CD8-positive, alpha-beta memory T cell (primary cell): ENCODE measurements at regions not wholly inside any gene's neighbourhood (a gene's known extent, or its start where the extent isn't known, plus 50 kb on each side); places are given as distances from the start of the nearest gene placed in this dataset.
"Not testable (repeated sequence)": the region's sequence is repeated elsewhere in the genome, so short reads cannot be mapped to it uniquely, and the experiment has no call there.

ENCODE experiments used
- CTCF ChIA-PET: fragments of 350-600 bp; sonication (Branson Sonifier 250); formaldehyde crosslinking; loops from one replicate; lab custom pipeline; 2021; ENCODE audit warnings: antibody characterized with exemption; lab: Charles Lee
- POLR2A ChIA-PET: fragments of 350-600 bp; sonication (Branson Sonifier 250); formaldehyde crosslinking; loops from one replicate; lab custom pipeline; 2021; ENCODE audit warnings: antibody characterized with exemption; lab: Charles Lee
- DNase-seq, 5 donors: peaks; one replicate each; pipeline versions ENCODE4 v3.0.0 to v3.0.0-alpha.2; 2020 to 2022; ENCODE audit warnings: mixed read lengths in 1 of 5
- H3K27ac ChIP-seq: one replicate; pipeline ENCODE4 v1.7.0; 2013; ENCODE audit warnings: low read depth, mild to moderate bottlenecking, low read length, moderate library complexity
- H3K27me3 ChIP-seq: 2 replicates; pipeline ENCODE4 v1.7.0; 2013; ENCODE audit warnings: low read length, mild to moderate bottlenecking; ENCODE audit not compliant: insufficient read depth, poor library complexity, severe bottlenecking
- H3K36me3 ChIP-seq: 2 replicates; pipeline ENCODE4 v1.7.0; 2013; ENCODE audit warnings: mild to moderate bottlenecking, low read length, moderate library complexity; ENCODE audit not compliant: insufficient read depth
- H3K4me1 ChIP-seq: 2 replicates; pipeline ENCODE4 v1.7.0; 2013; ENCODE audit warnings: mild to moderate bottlenecking, low read length, moderate library complexity; ENCODE audit not compliant: insufficient read depth
- H3K4me3 ChIP-seq: 2 replicates; pipeline ENCODE4 v1.7.0; 2013; ENCODE audit warnings: mild to moderate bottlenecking, low read length
- H3K9me3 ChIP-seq: 2 replicates; pipeline ENCODE4 v1.7.0; 2013; ENCODE audit warnings: mild to moderate bottlenecking, low read length
- H3K27ac Mint-ChIP-seq, 8 donors: one replicate each; pipeline ENCODE4 v1.8.0; 2020 to 2021; ENCODE audit warnings: mixed read lengths in 8 of 8, mild to moderate bottlenecking in 6 of 8, inconsistent platforms in 3 of 8, moderate library complexity in 3 of 8
- H3K27me3 Mint-ChIP-seq, 2 donors: one replicate each; pipeline ENCODE4 v1.8.0; 2020 to 2021; ENCODE audit warnings: mixed read lengths in 2 of 2, mild to moderate bottlenecking in 1 of 2, moderate library complexity in 1 of 2
- H3K36me3 Mint-ChIP-seq, 3 donors: one replicate each; pipeline ENCODE4 v1.8.0; 2020 to 2021; ENCODE audit warnings: mixed read lengths in 3 of 3, inconsistent platforms in 1 of 3, mild to moderate bottlenecking in 1 of 3
- H3K4me1 Mint-ChIP-seq, 3 donors: one replicate each; pipeline ENCODE4 v1.8.0; 2020 to 2021; ENCODE audit warnings: mixed read lengths in 3 of 3, inconsistent platforms in 1 of 3, mild to moderate bottlenecking in 1 of 3
- H3K4me3 Mint-ChIP-seq, 7 donors: one replicate each; pipeline ENCODE4 v1.8.0; 2020 to 2021; ENCODE audit warnings: mixed read lengths in 7 of 7, mild to moderate bottlenecking in 6 of 7, moderate library complexity in 4 of 7, inconsistent platforms in 2 of 7
- H3K9me3 Mint-ChIP-seq, 5 donors: one replicate each; pipeline ENCODE4 v1.8.0; 2020 to 2022; ENCODE audit warnings: mixed read lengths in 5 of 5, mild to moderate bottlenecking in 3 of 5, moderate library complexity in 2 of 5, inconsistent platforms in 1 of 5

DNA sequence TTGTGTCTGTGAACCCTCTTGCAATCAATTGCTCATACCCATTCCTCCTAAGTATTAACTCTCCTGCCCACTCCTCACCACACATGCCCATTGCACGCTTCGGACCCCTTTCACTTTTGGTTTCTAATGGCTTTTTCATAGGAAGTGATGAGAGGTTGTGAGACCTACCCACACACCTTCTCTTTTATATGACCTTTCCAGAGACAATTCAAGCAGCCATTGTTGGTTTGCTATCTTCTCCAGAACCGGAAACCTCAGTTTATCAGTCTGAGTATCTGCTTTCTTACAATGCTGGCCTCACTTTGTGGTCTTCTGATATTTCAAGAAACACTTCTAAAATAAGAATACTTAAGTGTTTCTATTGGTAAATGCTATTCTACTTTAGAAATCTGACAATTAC is 1550.8 kb upstream of the SLC10A2 start:
- no peak overlapping the region for H3K4me3 ChIP-seq
- no peaks in the 10 kb centered on the region for H3K27me3 ChIP-seq
- H3K27ac ChIP-seq = no peak overlapping the region
- no peaks in the 10 kb centered on the region for H3K9me3 ChIP-seq
- no peaks in the 10 kb centered on the region for H3K36me3 Mint-ChIP-seq
- no peak overlapping the region for H3K27ac Mint-ChIP-seq
- no peaks in the 10 kb centered on the region for H3K36me3 ChIP-seq
- no peak for DNase-seq
- no peaks in the 10 kb centered on the region for H3K4me1 ChIP-seq
- no peak overlapping the region for H3K4me3 Mint-ChIP-seq
- peaks cover 3 to 26% (median 10%) of the 10 kb centered on the region in 5 donors for H3K9me3 Mint-ChIP-seq
- ChIA-PET CTCF (no interaction called here), POLR2A (no interaction called here)
- no peaks in the 10 kb centered on the region for H3K4me1 Mint-ChIP-seq
- H3K27me3 Mint-ChIP-seq = no peaks in the 10 kb centered on the region

DNA sequence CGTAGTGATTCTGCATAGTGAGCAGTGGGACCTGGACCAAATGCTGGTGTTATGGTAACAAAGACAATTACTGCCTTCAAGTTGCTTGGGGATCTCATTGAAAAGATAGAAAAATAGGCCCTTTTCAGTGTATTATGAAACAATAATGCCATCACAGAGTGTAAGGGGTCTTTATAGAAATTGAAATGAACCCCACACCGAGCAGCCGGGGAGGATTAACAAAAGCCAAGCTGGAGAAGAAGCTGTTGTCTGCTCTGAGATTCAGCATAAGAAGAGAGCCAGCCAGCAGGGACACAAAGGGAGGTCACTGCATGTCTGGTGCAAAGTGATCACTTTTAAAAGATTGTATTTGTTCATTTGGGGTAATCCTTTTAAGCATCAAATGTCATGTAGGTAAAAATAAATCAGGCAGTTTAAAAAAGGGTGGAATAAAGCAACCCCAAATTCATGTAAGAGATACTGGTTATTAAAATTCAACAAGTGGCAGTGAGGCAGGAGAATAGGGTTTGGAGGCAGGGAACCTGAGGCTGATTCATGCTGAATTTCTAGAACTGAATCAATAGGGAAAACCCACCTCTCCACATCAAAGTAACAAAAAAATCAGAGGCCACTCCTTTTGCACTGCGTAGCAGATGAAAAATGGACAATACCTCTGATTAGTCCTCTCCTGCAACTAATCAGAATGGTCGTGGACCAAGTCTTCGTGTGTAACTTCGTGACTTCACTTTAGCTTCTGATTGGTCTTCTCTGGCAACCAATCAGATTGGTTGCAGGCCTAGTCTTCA is 1548.3 kb upstream of the SLC10A2 start:
- H3K4me3 ChIP-seq = no peak overlapping the region
- H3K27me3 ChIP-seq = no peaks in the 10 kb centered on the region
- no peaks in the 10 kb centered on the region for H3K4me1 ChIP-seq
- POLR2A ChIA-PET = no interaction called here
- Mint-ChIP-seq H3K4me3 (no peak overlapping the region), H3K4me1 (no peaks in the 10 kb centered on the region), H3K36me3 (no peaks in the 10 kb centered on the region), H3K27ac (no peak overlapping the region), H3K9me3 (peaks cover 3 to 21% (median 10%) of the 10 kb centered on the region in 5 donors), H3K27me3 (no peaks in the 10 kb centered on the region)
- no peak for DNase-seq
- H3K36me3 ChIP-seq = no peaks in the 10 kb centered on the region
- H3K27ac ChIP-seq = no peak overlapping the region
- CTCF ChIA-PET = no interaction called here
- no peaks in the 10 kb centered on the region for H3K9me3 ChIP-seq

- no peak overlapping the region for H3K4me3 Mint-ChIP-seq
- POLR2A ChIA-PET = no interaction called here
- H3K4me1 Mint-ChIP-seq = no peaks in the 10 kb centered on the region
- Histone ChIP-seq H3K36me3 (no peaks in the 10 kb centered on the region), H3K4me3 (no peak overlapping the region), H3K27me3 (no peaks in the 10 kb centered on the region), H3K9me3 (no peaks in the 10 kb centered on the region), H3K4me1 (no peaks in the 10 kb centered on the region), H3K27ac (no peak overlapping the region)
- H3K27ac Mint-ChIP-seq = no peak overlapping the region
- CTCF ChIA-PET = no interaction called here
- DNase-seq = no peak
- no peaks in the 10 kb centered on the region for H3K27me3 Mint-ChIP-seq
- no peaks in the 10 kb centered on the region for H3K36me3 Mint-ChIP-seq
- peaks cover 0 to 5% (median 3%) of the 10 kb centered on the region in 5 donors for H3K9me3 Mint-ChIP-seq
Measured at GRCh38 chr13:104608331-104608730, 1542.1 kb upstream of the SLC10A2 start.

DNA sequence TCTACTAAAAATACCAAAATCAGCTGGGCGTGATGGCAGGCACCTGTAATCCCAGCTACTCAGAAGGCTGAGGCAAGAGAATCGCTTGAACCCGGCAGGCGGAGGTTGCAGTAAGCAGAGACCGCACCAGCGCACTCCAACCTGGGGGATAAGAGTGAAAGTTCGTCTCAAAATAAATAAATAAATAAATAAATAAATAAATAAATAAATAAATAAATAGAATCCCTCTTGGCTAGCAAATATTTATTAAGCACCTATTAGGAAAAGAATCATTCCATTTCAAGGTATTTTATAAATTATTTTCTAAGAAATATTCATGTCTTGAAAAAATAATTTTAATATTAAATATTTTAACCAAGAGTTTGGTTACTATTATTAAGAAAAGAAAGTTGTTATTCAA is 1539.2 kb upstream of the SLC10A2 start:
- H3K27me3 ChIP-seq, POLR2A ChIA-PET, DNase-seq, H3K27ac Mint-ChIP-seq, H3K36me3 Mint-ChIP-seq, H3K27me3 Mint-ChIP-seq, H3K4me3 Mint-ChIP-seq, CTCF ChIA-PET, H3K4me1 Mint-ChIP-seq, H3K27ac ChIP-seq, H3K4me3 ChIP-seq, H3K36me3 ChIP-seq, H3K4me1 ChIP-seq, H3K9me3 ChIP-seq: not testable (repeated sequence)
- peaks cover 0 to 17% (median 3%) of the 10 kb centered on the region in 5 donors for H3K9me3 Mint-ChIP-seq

GRCh38 chr13:104597546-104598180 is 1531.4 kb upstream of the SLC10A2 start:
- no peaks in the 10 kb centered on the region for H3K27me3 ChIP-seq

DNA sequence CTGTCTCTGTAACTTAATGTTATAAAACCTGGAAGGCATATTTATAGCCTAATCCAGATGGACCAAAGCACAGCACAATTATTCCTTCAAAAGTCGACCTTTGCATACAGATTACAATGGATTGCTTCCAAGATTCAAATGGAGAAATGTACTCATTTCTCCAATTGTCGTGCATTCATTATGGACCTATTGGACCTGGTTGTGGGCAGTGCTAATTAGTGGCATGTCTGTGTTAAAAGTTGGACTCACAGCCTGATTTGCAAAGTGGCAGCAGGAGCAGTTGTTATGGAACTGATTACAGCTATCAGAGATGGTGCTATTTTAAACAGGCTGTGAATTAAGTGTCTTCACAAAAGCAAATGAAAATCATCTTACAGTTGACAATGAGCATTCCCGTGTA is 1529.3 kb upstream of the SLC10A2 start:
- Mint-ChIP-seq H3K4me1 (no peaks in the 10 kb centered on the region), H3K9me3 (peaks cover 0 to 20% (median 2%) of the 10 kb centered on the region in 5 donors), H3K27ac (no peak overlapping the region), H3K27me3 (no peaks in the 10 kb centered on the region), H3K4me3 (no peak overlapping the region), H3K36me3 (no peaks in the 10 kb centered on the region)
- ChIA-PET CTCF (no interaction called here), POLR2A (no interaction called here)
- H3K27me3 ChIP-seq = no peaks in the 10 kb centered on the region
- H3K9me3 ChIP-seq = no peaks in the 10 kb centered on the region
- no peak overlapping the region for H3K27ac ChIP-seq
- no peak for DNase-seq
- no peak overlapping the region for H3K4me3 ChIP-seq
- H3K36me3 ChIP-seq = no peaks in the 10 kb centered on the region
- no peaks in the 10 kb centered on the region for H3K4me1 ChIP-seq

More at GRCh38 chr13:104597546-104598180, 1531.4 kb upstream of the SLC10A2 start:
- H3K36me3 ChIP-seq = no peaks in the 10 kb centered on the region
- no peaks in the 10 kb centered on the region for H3K9me3 ChIP-seq
- H3K4me3 Mint-ChIP-seq = no peak overlapping the region
- H3K27me3 Mint-ChIP-seq = no peaks in the 10 kb centered on the region
- POLR2A ChIA-PET = no interaction called here
- no peaks in the 10 kb centered on the region for H3K4me1 ChIP-seq
- H3K36me3 Mint-ChIP-seq = no peaks in the 10 kb centered on the region
- no peak overlapping the region for H3K27ac ChIP-seq
- no peak overlapping the region for H3K27ac Mint-ChIP-seq
- peaks cover 0 to 25% (median 4%) of the 10 kb centered on the region in 5 donors for H3K9me3 Mint-ChIP-seq
- DNase-seq = no peak
- H3K4me1 Mint-ChIP-seq = no peaks in the 10 kb centered on the region
- no peak overlapping the region for H3K4me3 ChIP-seq
- CTCF ChIA-PET = no interaction called here

DNA sequence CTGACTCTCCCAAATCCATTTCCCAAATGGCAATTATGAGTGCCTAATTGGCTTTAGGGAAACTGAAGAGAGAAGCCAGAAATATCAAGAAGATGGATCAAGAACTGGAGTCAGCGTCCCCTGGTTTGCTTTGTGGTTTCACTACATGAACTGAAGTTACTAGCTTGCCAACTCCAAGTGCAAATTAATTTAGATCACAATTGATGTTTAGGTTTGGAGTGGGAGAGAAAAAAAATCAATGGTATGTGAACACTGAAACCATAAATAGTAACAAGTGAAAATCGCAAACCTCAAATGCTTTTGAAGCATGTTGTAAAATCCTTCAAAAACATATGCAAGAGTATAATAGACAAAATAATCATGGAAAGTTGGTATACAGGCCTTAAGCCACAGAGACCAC is 1528.6 kb upstream of the SLC10A2 start:
- Mint-ChIP-seq H3K27me3 (no peaks in the 10 kb centered on the region), H3K9me3 (peaks cover 0 to 27% (median 2%) of the 10 kb centered on the region in 5 donors)
- H3K36me3 ChIP-seq = no peaks in the 10 kb centered on the region

DNA sequence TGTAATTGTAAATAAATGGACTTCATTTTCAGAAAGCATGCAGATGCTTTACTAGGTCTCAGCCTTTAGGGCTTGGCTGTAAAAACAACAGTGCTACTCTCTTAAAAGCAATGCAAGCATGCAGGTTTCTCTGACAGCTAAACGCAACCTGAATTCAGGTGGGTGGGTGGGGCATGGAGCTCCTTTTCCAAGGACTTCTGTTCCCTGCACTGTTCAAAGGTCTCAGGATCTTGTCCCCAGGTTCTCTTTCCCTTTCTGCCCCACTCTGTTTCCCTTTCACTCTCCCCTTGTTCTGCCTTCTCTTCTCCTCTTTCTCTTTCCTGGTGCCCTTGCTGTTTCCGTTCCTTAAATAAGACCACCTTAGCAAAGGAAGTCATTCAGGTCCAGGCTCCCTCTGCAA is 1527.5 kb upstream of the SLC10A2 start:
- H3K27me3 Mint-ChIP-seq = no peaks in the 10 kb centered on the region
- no peak overlapping the region for H3K27ac Mint-ChIP-seq
- Histone ChIP-seq H3K9me3 (no peaks in the 10 kb centered on the region), H3K4me1 (no peaks in the 10 kb centered on the region), H3K36me3 (no peaks in the 10 kb centered on the region), H3K4me3 (no peak overlapping the region), H3K27ac (no peak overlapping the region), H3K27me3 (no peaks in the 10 kb centered on the region)
- ChIA-PET CTCF (no interaction called here), POLR2A (no interaction called here)
- H3K36me3 Mint-ChIP-seq = no peaks in the 10 kb centered on the region
- peaks cover 0 to 27% (median 2%) of the 10 kb centered on the region in 5 donors for H3K9me3 Mint-ChIP-seq
- H3K4me1 Mint-ChIP-seq = no peaks in the 10 kb centered on the region
- no peak overlapping the region for H3K4me3 Mint-ChIP-seq
- DNase-seq = no peak

More for the DNA sequence above, 1528.6 kb upstream of the SLC10A2 start:
- H3K27ac ChIP-seq = no peak overlapping the region
- H3K4me3 ChIP-seq = no peak overlapping the region
- Mint-ChIP-seq H3K4me1 (no peaks in the 10 kb centered on the region), H3K27ac (no peak overlapping the region), H3K4me3 (no peak overlapping the region), H3K36me3 (no peaks in the 10 kb centered on the region)
- no peaks in the 10 kb centered on the region for H3K9me3 ChIP-seq
- CTCF ChIA-PET = no interaction called here
- POLR2A ChIA-PET = no interaction called here
- no peaks in the 10 kb centered on the region for H3K27me3 ChIP-seq
- no peaks in the 10 kb centered on the region for H3K4me1 ChIP-seq
- no peak for DNase-seq
